ENCODE measurements at regions not wholly inside any gene's neighbourhood (a gene's known extent, or its start where the extent isn't known, plus 50 kb on each side); places are given as distances from the start of the nearest gene placed in this dataset.

GRCh38 chr4:14359991-14360390 lies 642.3 kb upstream of the CPEB2 start:
- TF ChIP-seq CTCF (conservative IDR thresholded peaks at IDR 0.05; ENCODE audit: low read depth, low read length) (no peak), EZH2 (IDR thresholded peaks at IDR 0.05; ENCODE audit: low read length, unreplicated experiment) (no peak)
